SU-DHL-6 (cell line): ENCODE measurements at regions not wholly inside any gene's neighbourhood (a gene's known extent, or its start where the extent isn't known, plus 50 kb on each side); places are given as distances from the start of the nearest gene placed in this dataset.

Experiments
- EZH2phosphoT487 ChIP-seq: fragments of 200-600 bp; sonication (generic), shearing (Covaris generic); conservative IDR thresholded peaks from 2 replicates; pipeline ENCODE4 v1.6.1; 2018; ENCODE audit warnings: mild to moderate bottlenecking, antibody characterized with exemption, low read length, moderate library complexity, mixed read lengths
- TF ChIP-seq, protein P1 (sequence below): fragments of 200-600 bp; sonication (generic); IDR thresholded peaks from one replicate; pipeline ENCODE4 v1.5.1; 2017; ENCODE audit warnings: antibody characterized with exemption, mild to moderate bottlenecking, low read length, moderate library complexity; ENCODE audit not compliant: insufficient read depth, poor library complexity, severe bottlenecking

DNA sequence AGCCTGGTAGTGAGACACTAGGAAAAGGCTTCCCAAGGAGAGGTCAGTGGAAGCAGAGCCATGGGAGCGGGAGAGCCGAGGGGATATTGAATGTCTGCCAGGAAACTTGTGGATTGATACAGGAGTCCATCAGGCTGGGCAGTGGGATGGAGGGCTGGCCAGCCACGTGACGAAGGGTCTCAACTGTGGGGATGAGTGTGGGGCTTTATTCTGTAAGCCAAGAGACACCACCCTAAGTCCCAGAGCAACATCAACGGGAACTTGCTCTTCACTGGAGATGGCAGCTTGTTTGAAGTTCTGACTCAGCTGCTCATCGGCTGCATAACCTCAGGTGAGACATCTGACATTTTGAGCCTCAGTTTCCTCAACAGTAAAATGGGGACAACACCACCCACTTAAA, 197.8 kb downstream of the VRK1 start:
- TF ChIP-seq EZH2phosphoT487 = no peak
- TF ChIP-seq, protein P1, sequence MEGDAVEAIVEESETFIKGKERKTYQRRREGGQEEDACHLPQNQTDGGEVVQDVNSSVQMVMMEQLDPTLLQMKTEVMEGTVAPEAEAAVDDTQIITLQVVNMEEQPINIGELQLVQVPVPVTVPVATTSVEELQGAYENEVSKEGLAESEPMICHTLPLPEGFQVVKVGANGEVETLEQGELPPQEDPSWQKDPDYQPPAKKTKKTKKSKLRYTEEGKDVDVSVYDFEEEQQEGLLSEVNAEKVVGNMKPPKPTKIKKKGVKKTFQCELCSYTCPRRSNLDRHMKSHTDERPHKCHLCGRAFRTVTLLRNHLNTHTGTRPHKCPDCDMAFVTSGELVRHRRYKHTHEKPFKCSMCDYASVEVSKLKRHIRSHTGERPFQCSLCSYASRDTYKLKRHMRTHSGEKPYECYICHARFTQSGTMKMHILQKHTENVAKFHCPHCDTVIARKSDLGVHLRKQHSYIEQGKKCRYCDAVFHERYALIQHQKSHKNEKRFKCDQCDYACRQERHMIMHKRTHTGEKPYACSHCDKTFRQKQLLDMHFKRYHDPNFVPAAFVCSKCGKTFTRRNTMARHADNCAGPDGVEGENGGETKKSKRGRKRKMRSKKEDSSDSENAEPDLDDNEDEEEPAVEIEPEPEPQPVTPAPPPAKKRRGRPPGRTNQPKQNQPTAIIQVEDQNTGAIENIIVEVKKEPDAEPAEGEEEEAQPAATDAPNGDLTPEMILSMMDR = no peak
